ENCODE measurements at regions not wholly inside any gene's neighbourhood (a gene's known extent, or its start where the extent isn't known, plus 50 kb on each side); places are given as distances from the start of the nearest gene placed in this dataset.

DNA sequence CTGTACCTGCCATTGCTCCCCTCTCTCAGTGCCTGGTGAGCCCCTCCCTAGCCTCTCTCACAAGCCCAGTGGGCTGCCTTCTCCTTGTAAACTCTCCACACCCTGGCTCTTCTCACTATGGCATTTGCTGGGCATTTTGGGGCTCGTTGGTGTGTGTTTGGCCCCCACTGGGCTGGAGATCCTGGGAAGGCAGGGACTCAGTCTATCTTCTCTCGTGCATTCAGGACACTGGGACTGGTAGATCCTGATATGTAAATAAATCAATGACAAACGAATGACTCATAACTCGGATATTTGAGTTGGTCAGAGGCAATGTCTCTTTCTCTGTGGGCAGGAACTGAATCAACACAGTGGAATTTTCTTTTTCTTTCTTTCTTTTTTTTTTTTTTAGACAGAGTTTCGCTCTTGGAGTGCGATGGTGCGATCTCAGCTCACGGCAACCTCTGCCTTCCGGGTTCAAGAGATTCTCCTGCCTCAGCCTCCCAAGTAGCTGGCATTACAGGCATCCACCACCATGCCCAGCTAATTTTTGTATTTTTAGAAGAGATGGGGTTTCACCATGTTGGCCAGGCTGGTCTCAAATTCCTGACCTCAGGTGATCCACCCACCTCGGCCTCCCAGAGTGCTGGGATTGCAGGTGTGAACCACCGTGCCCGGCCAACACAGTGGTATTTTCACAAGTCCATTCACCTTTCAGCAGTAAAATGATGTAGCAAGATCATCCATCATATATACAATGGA is 144.6 kb upstream of the SPRED2 start (continued):
- peak; percentile 81 for TF ChIP-seq ARID5B (CRISPR knock-in tag; IDR thresholded peaks at IDR 0.05)
- peak; percentile 76 for TF ChIP-seq ZNF770 (CRISPR knock-in tag; IDR thresholded peaks at IDR 0.05)
- peak; percentile 81; the same call in 1 of the 2 replicates for TF ChIP-seq JUN (CRISPR knock-in tag; IDR thresholded peaks at IDR 0.05)
- no peak for TF ChIP-seq RARG (CRISPR knock-in tag; IDR thresholded peaks at IDR 0.05; ENCODE audit: low read depth)
- no peak for TF ChIP-seq KAT2B (IDR thresholded peaks at IDR 0.05; ENCODE audit: borderline replicate concordance, low read depth, low read length)
- no peak for TF ChIP-seq ZNF660 (CRISPR knock-in tag; IDR thresholded peaks at IDR 0.05; ENCODE audit: borderline replicate concordance, low read depth)
- TF ChIP-seq PPARG (CRISPR knock-in tag; conservative IDR thresholded peaks at IDR 0.05): no peak; the same call in 1 of the 2 replicates
- 0 out of 4 replicates have a peak, but pooled peaks of 1 of the 2 experiments have one; percentile 15 for TF ChIP-seq KLF16 (CRISPR knock-in tag; IDR thresholded peaks at IDR 0.05)
- TF ChIP-seq, protein P1, sequence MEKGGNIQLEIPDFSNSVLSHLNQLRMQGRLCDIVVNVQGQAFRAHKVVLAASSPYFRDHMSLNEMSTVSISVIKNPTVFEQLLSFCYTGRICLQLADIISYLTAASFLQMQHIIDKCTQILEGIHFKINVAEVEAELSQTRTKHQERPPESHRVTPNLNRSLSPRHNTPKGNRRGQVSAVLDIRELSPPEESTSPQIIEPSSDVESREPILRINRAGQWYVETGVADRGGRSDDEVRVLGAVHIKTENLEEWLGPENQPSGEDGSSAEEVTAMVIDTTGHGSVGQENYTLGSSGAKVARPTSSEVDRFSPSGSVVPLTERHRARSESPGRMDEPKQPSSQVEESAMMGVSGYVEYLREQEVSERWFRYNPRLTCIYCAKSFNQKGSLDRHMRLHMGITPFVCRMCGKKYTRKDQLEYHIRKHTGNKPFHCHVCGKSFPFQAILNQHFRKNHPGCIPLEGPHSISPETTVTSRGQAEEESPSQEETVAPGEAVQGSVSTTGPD (CRISPR knock-in tag; IDR thresholded peaks at IDR 0.05): no peak
- TF ChIP-seq KMT2B (CRISPR knock-in tag; IDR thresholded peaks at IDR 0.05): peak; percentile 30; the same call in 1 of the 2 replicates
- no peak for TF ChIP-seq JDP2 (CRISPR knock-in tag; IDR thresholded peaks at IDR 0.05; ENCODE audit: borderline replicate concordance)
- no peak for TF ChIP-seq HNRNPLL (IDR thresholded peaks at IDR 0.05; ENCODE audit: low read depth, low read length, poor library complexity, severe bottlenecking)
- TF ChIP-seq BORCS8-MEF2B (CRISPR knock-in tag; IDR thresholded peaks at IDR 0.05): no peak
- TF ChIP-seq, protein P2, sequence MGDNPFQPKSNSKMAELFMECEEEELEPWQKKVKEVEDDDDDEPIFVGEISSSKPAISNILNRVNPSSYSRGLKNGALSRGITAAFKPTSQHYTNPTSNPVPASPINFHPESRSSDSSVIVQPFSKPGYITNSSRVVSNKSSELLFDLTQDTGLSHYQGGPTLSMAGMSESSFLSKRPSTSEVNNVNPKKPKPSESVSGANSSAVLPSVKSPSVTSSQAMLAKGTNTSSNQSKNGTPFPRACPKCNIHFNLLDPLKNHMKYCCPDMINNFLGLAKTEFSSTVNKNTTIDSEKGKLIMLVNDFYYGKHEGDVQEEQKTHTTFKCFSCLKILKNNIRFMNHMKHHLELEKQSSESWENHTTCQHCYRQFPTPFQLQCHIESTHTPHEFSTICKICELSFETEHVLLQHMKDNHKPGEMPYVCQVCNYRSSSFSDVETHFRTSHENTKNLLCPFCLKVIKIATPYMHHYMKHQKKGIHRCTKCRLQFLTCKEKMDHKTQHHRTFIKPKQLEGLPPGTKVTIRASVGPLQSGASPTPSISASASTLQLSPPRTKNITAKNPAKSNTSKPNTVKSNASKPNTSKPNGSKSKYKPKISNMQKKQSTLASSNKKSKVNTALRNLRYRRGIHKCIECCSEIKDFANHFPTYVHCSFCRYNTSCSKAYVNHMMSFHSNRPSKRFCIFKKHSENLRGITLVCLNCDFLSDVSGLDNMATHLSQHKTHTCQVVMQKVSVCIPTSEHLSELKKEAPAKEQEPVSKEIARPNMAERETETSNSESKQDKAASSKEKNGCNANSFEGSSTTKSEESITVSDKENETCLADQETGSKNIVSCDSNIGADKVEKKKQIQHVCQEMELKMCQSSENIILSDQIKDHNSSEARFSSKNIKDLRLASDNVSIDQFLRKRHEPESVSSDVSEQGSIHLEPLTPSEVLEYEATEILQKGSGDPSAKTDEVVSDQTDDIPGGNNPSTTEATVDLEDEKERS (CRISPR knock-in tag; IDR thresholded peaks at IDR 0.05): peak; percentile 62; the same call in 1 of the 2 replicates
- TF ChIP-seq, protein P3, sequence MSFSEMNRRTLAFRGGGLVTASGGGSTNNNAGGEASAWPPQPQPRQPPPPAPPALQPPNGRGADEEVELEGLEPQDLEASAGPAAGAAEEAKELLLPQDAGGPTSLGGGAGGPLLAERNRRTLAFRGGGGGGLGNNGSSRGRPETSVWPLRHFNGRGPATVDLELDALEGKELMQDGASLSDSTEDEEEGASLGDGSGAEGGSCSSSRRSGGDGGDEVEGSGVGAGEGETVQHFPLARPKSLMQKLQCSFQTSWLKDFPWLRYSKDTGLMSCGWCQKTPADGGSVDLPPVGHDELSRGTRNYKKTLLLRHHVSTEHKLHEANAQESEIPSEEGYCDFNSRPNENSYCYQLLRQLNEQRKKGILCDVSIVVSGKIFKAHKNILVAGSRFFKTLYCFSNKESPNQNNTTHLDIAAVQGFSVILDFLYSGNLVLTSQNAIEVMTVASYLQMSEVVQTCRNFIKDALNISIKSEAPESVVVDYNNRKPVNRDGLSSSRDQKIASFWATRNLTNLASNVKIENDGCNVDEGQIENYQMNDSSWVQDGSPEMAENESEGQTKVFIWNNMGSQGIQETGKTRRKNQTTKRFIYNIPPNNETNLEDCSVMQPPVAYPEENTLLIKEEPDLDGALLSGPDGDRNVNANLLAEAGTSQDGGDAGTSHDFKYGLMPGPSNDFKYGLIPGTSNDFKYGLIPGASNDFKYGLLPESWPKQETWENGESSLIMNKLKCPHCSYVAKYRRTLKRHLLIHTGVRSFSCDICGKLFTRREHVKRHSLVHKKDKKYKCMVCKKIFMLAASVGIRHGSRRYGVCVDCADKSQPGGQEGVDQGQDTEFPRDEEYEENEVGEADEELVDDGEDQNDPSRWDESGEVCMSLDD (CRISPR knock-in tag; IDR thresholded peaks at IDR 0.05; ENCODE audit: borderline replicate concordance): no peak
